ENCODE measurements at regions not wholly inside any gene's neighbourhood (a gene's known extent, or its start where the extent isn't known, plus 50 kb on each side); places are given as distances from the start of the nearest gene placed in this dataset.

DNA sequence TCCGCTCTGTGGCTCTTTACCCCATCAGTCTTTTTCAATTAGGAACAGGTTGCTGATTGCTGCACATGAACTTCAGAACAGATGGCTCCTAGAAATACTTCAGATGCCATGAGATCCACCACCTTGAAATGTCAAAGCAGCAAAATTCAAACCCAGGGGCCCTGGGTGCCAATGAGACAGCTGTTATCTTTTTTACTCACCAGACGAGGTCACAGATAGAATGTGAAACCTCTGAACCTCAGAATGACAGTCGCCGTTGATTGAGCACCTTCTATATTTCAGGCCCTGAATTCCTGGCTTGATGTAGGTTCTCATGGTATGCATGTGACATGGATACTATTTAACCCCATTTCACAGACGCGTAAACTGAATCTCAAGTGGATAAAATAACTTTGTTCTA is 63.0 kb downstream of the MAF start:
- no peaks in the 10 kb centered on the region for H3K4me1 ChIP-seq (ENCODE audit: control insufficient read depth in 5 of 5, insufficient read depth in 5 of 5, low read length in 5 of 5)

DNA sequence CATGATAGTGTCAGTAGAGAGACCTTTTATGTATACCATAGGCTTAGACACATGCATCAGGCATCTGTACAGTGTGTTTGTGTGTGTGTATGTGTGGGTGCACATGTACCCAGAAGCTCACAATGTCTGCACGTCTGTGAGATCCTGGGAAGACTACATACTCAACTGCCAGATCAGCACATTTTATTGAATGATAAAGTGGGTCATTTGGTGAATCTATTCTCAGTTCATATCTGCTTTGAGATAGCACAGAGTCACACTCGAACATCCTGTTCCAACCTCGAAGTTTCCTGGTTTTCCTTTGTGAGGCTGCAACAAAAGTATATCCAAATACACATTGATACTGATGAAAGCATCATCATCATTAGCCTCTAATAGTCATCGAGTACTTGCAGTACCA is 63.6 kb downstream of the MAF start:
- DNase-seq (no peak), ATAC-seq (ENCODE audit: insufficient read depth, low FRiP score) (no peak)
- H3K27me3 ChIP-seq (ENCODE audit: control insufficient read depth in 3 of 3, insufficient read depth in 3 of 3, low read length in 2 of 3), result no peaks in the 10 kb centered on the region
- no peak overlapping the region for H3K9ac ChIP-seq (ENCODE audit: insufficient read depth in 1 of 2, low read length in 2 of 2)
- no peak overlapping the region for H3K4me3 ChIP-seq
- H3K9me3 ChIP-seq (ENCODE audit: control insufficient read depth in 4 of 4, insufficient read depth in 3 of 4, low read length in 3 of 4), result no peaks in the 10 kb centered on the region
- H3K4me1 ChIP-seq (ENCODE audit: control insufficient read depth in 5 of 5, insufficient read depth in 5 of 5, low read length in 5 of 5), result no peaks in the 10 kb centered on the region
- no peaks in the 10 kb centered on the region for H3K36me3 ChIP-seq (ENCODE audit: control insufficient read depth in 4 of 4, insufficient read depth in 4 of 4, low read length in 4 of 4)
- 66 to 76% methylated on average over 4 of the region's 4 CpGs for WGBS, 2 donors
- TF ChIP-seq, protein P1, sequence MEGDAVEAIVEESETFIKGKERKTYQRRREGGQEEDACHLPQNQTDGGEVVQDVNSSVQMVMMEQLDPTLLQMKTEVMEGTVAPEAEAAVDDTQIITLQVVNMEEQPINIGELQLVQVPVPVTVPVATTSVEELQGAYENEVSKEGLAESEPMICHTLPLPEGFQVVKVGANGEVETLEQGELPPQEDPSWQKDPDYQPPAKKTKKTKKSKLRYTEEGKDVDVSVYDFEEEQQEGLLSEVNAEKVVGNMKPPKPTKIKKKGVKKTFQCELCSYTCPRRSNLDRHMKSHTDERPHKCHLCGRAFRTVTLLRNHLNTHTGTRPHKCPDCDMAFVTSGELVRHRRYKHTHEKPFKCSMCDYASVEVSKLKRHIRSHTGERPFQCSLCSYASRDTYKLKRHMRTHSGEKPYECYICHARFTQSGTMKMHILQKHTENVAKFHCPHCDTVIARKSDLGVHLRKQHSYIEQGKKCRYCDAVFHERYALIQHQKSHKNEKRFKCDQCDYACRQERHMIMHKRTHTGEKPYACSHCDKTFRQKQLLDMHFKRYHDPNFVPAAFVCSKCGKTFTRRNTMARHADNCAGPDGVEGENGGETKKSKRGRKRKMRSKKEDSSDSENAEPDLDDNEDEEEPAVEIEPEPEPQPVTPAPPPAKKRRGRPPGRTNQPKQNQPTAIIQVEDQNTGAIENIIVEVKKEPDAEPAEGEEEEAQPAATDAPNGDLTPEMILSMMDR (IDR thresholded peaks at IDR 0.05; ENCODE audit: control extremely low read depth, extremely low read depth), result no peak
- H3K27ac ChIP-seq (ENCODE audit: low read depth in 1 of 2, low read length in 1 of 2), result no peak overlapping the region

More for the DNA sequence above, 63.0 kb downstream of the MAF start:
- no peak overlapping the region for H3K27ac ChIP-seq (ENCODE audit: low read depth in 1 of 2, low read length in 1 of 2)
- H3K27me3 ChIP-seq (ENCODE audit: control insufficient read depth in 3 of 3, insufficient read depth in 3 of 3, low read length in 2 of 3), result no peaks in the 10 kb centered on the region
- no peak overlapping the region for H3K4me3 ChIP-seq
- WGBS, 2 donors, result 84 to 89% methylated on average over 6 of the region's 6 CpGs
- TF ChIP-seq, protein P1 (IDR thresholded peaks at IDR 0.05; ENCODE audit: control extremely low read depth, extremely low read depth), result no peak
- no peaks in the 10 kb centered on the region for H3K9me3 ChIP-seq (ENCODE audit: control insufficient read depth in 4 of 4, insufficient read depth in 3 of 4, low read length in 3 of 4)
- H3K9ac ChIP-seq (ENCODE audit: insufficient read depth in 1 of 2, low read length in 2 of 2), result no peak overlapping the region
- DNase-seq, result no peak
- no peak for ATAC-seq (ENCODE audit: insufficient read depth, low FRiP score)
- no peaks in the 10 kb centered on the region for H3K36me3 ChIP-seq (ENCODE audit: control insufficient read depth in 4 of 4, insufficient read depth in 4 of 4, low read length in 4 of 4)

DNA sequence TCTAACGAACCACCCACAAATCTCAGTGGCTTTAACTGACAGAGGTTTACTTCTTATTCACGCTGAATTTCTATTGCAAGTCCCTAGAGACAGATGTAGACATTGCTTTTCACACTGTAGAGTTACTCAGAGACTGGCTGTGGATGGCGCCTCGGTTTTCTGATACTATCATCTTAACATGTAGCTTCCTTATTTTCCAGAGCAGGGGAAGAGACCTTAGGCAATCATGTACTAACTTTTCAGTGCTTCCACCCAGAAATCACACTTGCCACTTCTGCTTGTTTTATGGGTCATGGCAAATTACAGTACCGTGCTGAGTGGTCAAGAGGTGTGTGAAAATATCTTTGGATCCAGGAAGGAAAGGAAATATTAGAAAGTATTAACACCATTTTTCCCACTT is 65.4 kb downstream of the MAF start:
- H3K9ac ChIP-seq (ENCODE audit: insufficient read depth in 1 of 2, low read length in 2 of 2), result no peak overlapping the region
- H3K27ac ChIP-seq (ENCODE audit: low read depth in 1 of 2, low read length in 1 of 2), result no peak overlapping the region
- DNase-seq (no peak), ATAC-seq (ENCODE audit: insufficient read depth, low FRiP score) (no peak)
- 49 to 60% methylated on average over 5 of the region's 5 CpGs for WGBS, 2 donors
- H3K36me3 ChIP-seq (ENCODE audit: control insufficient read depth in 4 of 4, insufficient read depth in 4 of 4, low read length in 4 of 4), result no peaks in the 10 kb centered on the region
- TF ChIP-seq, protein P1 (IDR thresholded peaks at IDR 0.05; ENCODE audit: control extremely low read depth, extremely low read depth), result no peak
- H3K4me1 ChIP-seq (ENCODE audit: control insufficient read depth in 5 of 5, insufficient read depth in 5 of 5, low read length in 5 of 5), result no peaks in the 10 kb centered on the region
- no peaks in the 10 kb centered on the region for H3K9me3 ChIP-seq (ENCODE audit: control insufficient read depth in 4 of 4, insufficient read depth in 3 of 4, low read length in 3 of 4)
- H3K4me3 ChIP-seq, result no peak overlapping the region
- H3K27me3 ChIP-seq (ENCODE audit: control insufficient read depth in 3 of 3, insufficient read depth in 3 of 3, low read length in 2 of 3), result no peaks in the 10 kb centered on the region

DNA sequence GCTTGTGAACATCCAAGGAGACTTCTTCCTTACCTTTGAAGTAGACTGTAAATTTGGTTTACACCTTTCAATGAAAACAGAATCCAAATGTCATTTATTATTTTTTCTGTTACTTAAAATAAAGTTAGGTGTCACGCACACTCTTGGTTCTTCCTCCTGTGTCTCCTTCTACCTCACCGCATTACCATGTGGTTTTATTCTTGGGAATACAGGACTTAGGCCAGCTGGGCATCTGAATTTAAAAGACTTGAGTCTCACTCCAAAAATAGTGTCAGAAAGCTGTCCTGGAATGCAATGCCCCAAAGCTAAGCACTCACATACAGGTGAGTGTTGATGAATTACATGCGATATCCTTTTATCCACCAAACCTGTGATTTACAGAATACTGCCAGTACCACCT is 66.4 kb downstream of the MAF start:
- TF ChIP-seq, protein P1 (IDR thresholded peaks at IDR 0.05; ENCODE audit: control extremely low read depth, extremely low read depth), result no peak
- Histone ChIP-seq H3K36me3 (ENCODE audit: control insufficient read depth in 4 of 4, insufficient read depth in 4 of 4, low read length in 4 of 4) (no peaks in the 10 kb centered on the region), H3K4me3 (no peak overlapping the region), H3K9ac (ENCODE audit: insufficient read depth in 1 of 2, low read length in 2 of 2) (no peak overlapping the region), H3K27me3 (ENCODE audit: control insufficient read depth in 3 of 3, insufficient read depth in 3 of 3, low read length in 2 of 3) (no peaks in the 10 kb centered on the region), H3K4me1 (ENCODE audit: control insufficient read depth in 5 of 5, insufficient read depth in 5 of 5, low read length in 5 of 5) (peaks cover 0 to under 1% (median 0%) of the 10 kb centered on the region in 5 donors), H3K9me3 (ENCODE audit: control insufficient read depth in 4 of 4, insufficient read depth in 3 of 4, low read length in 3 of 4) (no peaks in the 10 kb centered on the region), H3K27ac (ENCODE audit: low read depth in 1 of 2, low read length in 1 of 2) (no peak overlapping the region)
- 95 to 98% methylated on average over 3 of the region's 3 CpGs for WGBS, 2 donors
- DNase-seq (no peak), ATAC-seq (ENCODE audit: insufficient read depth, low FRiP score) (no peak)

All from lung (tissue), 11 donors.